OCI-LY3 (cell line): ENCODE measurements at regions not wholly inside any gene's neighbourhood (a gene's known extent, or its start where the extent isn't known, plus 50 kb on each side); places are given as distances from the start of the nearest gene placed in this dataset.

Experiments
- H2AFZ ChIP-seq: fragments of 200-600, 300-600 bp; shearing (Covaris generic); 2 replicates; pipeline ENCODE4 v1.6.0; 2014; ENCODE audit warnings: antibody characterized with exemption, low read depth, low read length
- H3K27ac ChIP-seq: fragments of 200-600, 300-600 bp; sonication (generic); 2 replicates; pipeline ENCODE4 v1.5.1; 2014; ENCODE audit warnings: mild to moderate bottlenecking, low read length, moderate library complexity, mixed read lengths
- H3K27me3 ChIP-seq: fragments of 200-600, 300-600 bp; sonication (generic); 2 replicates; pipeline ENCODE4 v1.6.1; 2014; ENCODE audit warnings: low read depth, low read length, mixed read lengths
- H3K36me3 ChIP-seq: fragments of 200-600, 300-600 bp; sonication (generic); replicated peaks from 2 replicates; pipeline ENCODE3; 2014; ENCODE audit warnings: low read depth, low read length, mixed read lengths
- H3K4me1 ChIP-seq: fragments of 300-600, 200-600 bp; sonication (generic); 2 replicates; pipeline ENCODE4 v1.6.1; 2014; ENCODE audit warnings: low read length, mixed read lengths
- H3K4me2 ChIP-seq: fragments of 200-600, 300-600 bp; sonication (generic); 2 replicates; pipeline ENCODE4 v1.6.1; 2014; ENCODE audit warnings: low read length, mixed read lengths
- H3K4me3 ChIP-seq: fragments of 300-600, 200-600 bp; sonication (generic); 2 replicates; pipeline ENCODE4 v1.5.1; 2014; ENCODE audit warnings: antibody characterized with exemption, mild to moderate bottlenecking, low read length, moderate library complexity
- H3K79me2 ChIP-seq: fragments of 300-600, 200-600 bp; shearing (Covaris generic); 2 replicates; pipeline ENCODE4 v1.6.1; 2014; ENCODE audit warnings: mild to moderate bottlenecking, low read length, mixed read lengths
- H3K9ac ChIP-seq: fragments of 300-600, 200-600 bp; shearing (Covaris generic); 2 replicates; pipeline ENCODE4 v1.6.0; 2014; ENCODE audit warnings: mild to moderate bottlenecking, low read length, moderate library complexity
- H3K9me3 ChIP-seq: fragments of 200-600, 300-600 bp; shearing (Covaris generic); 2 replicates; pipeline ENCODE4 v1.6.1; 2014; ENCODE audit warnings: low read length, mixed read lengths; ENCODE audit not compliant: insufficient read depth
- H4K20me1 ChIP-seq: fragments of 200-600, 300-600 bp; sonication (generic); 2 replicates; pipeline ENCODE4 v1.6.1; 2016; ENCODE audit warnings: low read length, mixed read lengths; ENCODE audit not compliant: insufficient read depth
- EZH2phosphoT487 ChIP-seq: fragments of 200-600 bp; shearing (Covaris generic); IDR thresholded peaks from 2 replicates; pipeline ENCODE4 v1.6.1; 2018; ENCODE audit warnings: antibody characterized with exemption, mixed run types, low read depth
- TF ChIP-seq, protein P1 (sequence below): fragments of 200-600, 300-600 bp; sonication (generic); IDR thresholded peaks from 2 replicates; pipeline ENCODE4 v1.5.1; 2014; ENCODE audit warnings: antibody characterized with exemption, low read length, low read depth

DNA sequence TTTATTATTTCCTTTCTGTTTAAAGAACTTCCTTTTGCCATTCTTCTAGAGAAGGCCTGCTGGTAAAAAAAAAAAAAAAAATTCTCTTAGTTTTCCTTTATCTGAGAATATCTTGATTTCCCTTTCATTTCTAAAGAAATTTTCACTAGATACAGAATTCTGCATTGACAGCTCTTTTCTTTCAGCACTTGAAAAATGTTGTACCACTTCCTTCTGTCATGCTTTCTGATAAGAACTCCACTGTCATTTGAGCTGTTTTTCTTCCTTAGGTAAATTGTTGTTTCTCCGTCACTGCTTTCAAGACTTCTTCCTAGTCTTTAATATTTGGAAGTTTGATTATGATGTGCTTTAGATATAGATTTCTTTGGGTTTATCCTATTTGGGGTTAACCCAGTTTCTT is 113.6 kb upstream of the BTG1 start:
- TF ChIP-seq, protein P1, sequence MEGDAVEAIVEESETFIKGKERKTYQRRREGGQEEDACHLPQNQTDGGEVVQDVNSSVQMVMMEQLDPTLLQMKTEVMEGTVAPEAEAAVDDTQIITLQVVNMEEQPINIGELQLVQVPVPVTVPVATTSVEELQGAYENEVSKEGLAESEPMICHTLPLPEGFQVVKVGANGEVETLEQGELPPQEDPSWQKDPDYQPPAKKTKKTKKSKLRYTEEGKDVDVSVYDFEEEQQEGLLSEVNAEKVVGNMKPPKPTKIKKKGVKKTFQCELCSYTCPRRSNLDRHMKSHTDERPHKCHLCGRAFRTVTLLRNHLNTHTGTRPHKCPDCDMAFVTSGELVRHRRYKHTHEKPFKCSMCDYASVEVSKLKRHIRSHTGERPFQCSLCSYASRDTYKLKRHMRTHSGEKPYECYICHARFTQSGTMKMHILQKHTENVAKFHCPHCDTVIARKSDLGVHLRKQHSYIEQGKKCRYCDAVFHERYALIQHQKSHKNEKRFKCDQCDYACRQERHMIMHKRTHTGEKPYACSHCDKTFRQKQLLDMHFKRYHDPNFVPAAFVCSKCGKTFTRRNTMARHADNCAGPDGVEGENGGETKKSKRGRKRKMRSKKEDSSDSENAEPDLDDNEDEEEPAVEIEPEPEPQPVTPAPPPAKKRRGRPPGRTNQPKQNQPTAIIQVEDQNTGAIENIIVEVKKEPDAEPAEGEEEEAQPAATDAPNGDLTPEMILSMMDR: no peak
- H3K9ac ChIP-seq: no peak overlapping the region

DNA sequence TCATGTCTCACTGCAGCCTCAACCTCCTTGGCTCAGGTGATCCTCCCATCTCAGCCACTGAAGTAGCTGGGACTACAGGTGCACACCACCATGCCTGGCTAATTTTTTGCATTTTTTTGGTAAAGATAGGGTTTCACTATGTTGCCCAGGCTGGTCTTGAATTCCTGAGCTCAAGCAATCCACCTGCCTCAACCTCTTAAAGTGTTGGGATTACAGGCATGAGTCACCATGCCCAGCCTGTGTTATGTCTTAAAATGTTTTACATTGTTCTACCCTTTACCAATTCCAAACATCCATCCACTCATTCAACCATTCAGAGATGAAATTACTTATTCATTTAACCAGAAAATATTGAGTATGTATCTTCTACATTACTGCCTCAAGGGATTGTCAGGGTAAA is 111.6 kb upstream of the BTG1 start:
- H3K9me3 ChIP-seq: no peaks in the 10 kb centered on the region
- H3K27ac ChIP-seq: no peak overlapping the region
- H3K4me2 ChIP-seq: no peak overlapping the region
- H3K36me3 ChIP-seq: no peaks in the 10 kb centered on the region
- H3K27me3 ChIP-seq: no peaks in the 10 kb centered on the region
- peaks cover 4% of the 10 kb centered on the region for H3K4me1 ChIP-seq
- no peaks in the 10 kb centered on the region for H3K79me2 ChIP-seq
- no peak overlapping the region for H3K9ac ChIP-seq
- H2AFZ ChIP-seq: no peak overlapping the region
- TF ChIP-seq, protein P1: no peak
- TF ChIP-seq EZH2phosphoT487: no peak
- no peaks in the 10 kb centered on the region for H4K20me1 ChIP-seq
- H3K4me3 ChIP-seq: no peak overlapping the region

More for the DNA sequence above, 113.6 kb upstream of the BTG1 start:
- Histone ChIP-seq H3K4me3 (no peak overlapping the region), H3K9me3 (no peaks in the 10 kb centered on the region), H3K27ac (no peak overlapping the region), H3K4me1 (peaks cover 4% of the 10 kb centered on the region), H3K79me2 (no peaks in the 10 kb centered on the region), H2AFZ (no peak overlapping the region), H4K20me1 (no peaks in the 10 kb centered on the region), H3K36me3 (no peaks in the 10 kb centered on the region), H3K4me2 (no peak overlapping the region), H3K27me3 (no peaks in the 10 kb centered on the region)

DNA sequence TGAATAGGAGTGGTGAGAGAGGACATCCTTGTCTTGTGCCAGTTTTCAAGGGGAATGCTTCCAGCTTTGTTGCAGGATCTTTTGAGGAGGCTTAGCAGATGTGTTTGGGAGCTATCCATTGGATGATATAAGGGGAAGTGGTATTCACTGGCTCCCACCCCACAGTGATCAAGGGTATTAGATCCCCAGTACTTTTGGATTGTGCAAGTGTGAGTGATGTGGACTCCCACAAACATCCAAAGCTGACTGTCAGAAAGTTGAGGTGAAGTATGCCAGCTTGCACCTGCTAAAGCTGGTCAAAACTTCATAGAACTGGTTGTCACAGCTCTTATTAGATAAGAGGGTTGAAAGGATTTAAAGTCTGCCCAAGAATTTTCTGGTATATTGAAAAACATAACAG is 110.1 kb upstream of the BTG1 start:
- TF ChIP-seq, protein P1: no peak
- TF ChIP-seq EZH2phosphoT487: no peak
- no peak overlapping the region for H2AFZ ChIP-seq

DNA sequence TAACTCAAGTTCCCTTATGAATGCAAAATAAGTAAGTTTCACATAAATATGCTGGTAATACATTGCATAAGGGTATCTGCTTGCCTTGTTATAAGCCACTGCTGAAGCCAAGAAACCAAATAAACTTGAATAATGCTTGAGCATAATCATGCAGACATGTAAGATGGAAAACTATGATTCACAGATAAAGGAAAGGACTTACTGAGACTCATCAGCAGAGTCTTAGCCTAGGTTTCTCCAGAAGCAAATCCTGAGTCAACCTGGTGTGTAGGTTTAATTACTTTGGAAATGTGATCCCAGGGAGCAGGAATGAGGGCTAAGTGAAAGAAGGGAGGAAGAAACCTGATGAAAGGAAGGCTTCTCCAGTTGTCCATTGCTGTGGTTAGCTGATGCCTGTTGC is 107.7 kb upstream of the BTG1 start:
- Histone ChIP-seq H3K4me1 (no peaks in the 10 kb centered on the region), H3K9me3 (no peaks in the 10 kb centered on the region), H3K4me2 (no peak overlapping the region), H3K4me3 (no peak overlapping the region), H3K9ac (no peak overlapping the region), H3K79me2 (no peaks in the 10 kb centered on the region), H3K27ac (no peak overlapping the region), H3K27me3 (no peaks in the 10 kb centered on the region), H3K36me3 (no peaks in the 10 kb centered on the region), H4K20me1 (no peaks in the 10 kb centered on the region), H2AFZ (no peak overlapping the region)
- TF ChIP-seq EZH2phosphoT487: no peak
- TF ChIP-seq, protein P1: no peak

More for the DNA sequence above, 110.1 kb upstream of the BTG1 start:
- Histone ChIP-seq H3K27me3 (no peaks in the 10 kb centered on the region), H3K9ac (no peak overlapping the region), H3K27ac (no peak overlapping the region), H3K4me3 (no peak overlapping the region), H3K79me2 (no peaks in the 10 kb centered on the region), H4K20me1 (no peaks in the 10 kb centered on the region), H3K9me3 (no peaks in the 10 kb centered on the region), H3K4me2 (no peak overlapping the region), H3K4me1 (no peaks in the 10 kb centered on the region), H3K36me3 (no peaks in the 10 kb centered on the region)
